ENCODE measurements at regions not wholly inside any gene's neighbourhood (a gene's known extent, or its start where the extent isn't known, plus 50 kb on each side); places are given as distances from the start of the nearest gene placed in this dataset.

- no peak for FAIRE-seq
- ChIA-PET POLR2A (no interaction called here), RAD21 (ENCODE audit: unreplicated experiment) (no interaction called here), SMC1A (ENCODE audit: uncharacterized antibody, unreplicated experiment) (no interaction called here), CTCF (interaction anchor here (1.0 kb wide), 1 partner anchor 12 kb away, joined by 3 read pairs; no protein-coding TSS in a partner anchor)
- Histone ChIP-seq H2AFZ (ENCODE audit: control insufficient read depth, low read depth, low read length) (no peak overlapping the region), H3K9ac (ENCODE audit: control insufficient read depth, insufficient read depth, low read length) (no peak overlapping the region), H3K36me3 (ENCODE audit: control insufficient read depth in 2 of 2, insufficient read depth in 2 of 2, low read length in 1 of 2) (no peaks in the 10 kb centered on the region), H3K27ac (ENCODE audit: control insufficient read depth, insufficient read depth) (no peak overlapping the region), H3K9me3 (replicated peaks; ENCODE audit: control insufficient read depth, insufficient read depth, low read length) (no peaks in the 10 kb centered on the region), H3K79me2 (ENCODE audit: control insufficient read depth, insufficient read depth, low read length) (no peaks in the 10 kb centered on the region), H3K27me3 (replicated peaks in 1 of 2; ENCODE audit: control insufficient read depth in 2 of 2, insufficient read depth in 2 of 2, low read length in 1 of 2) (no peaks in the 10 kb centered on the region), H3K4me3 (no peak overlapping the region), H4K20me1 (ENCODE audit: control insufficient read depth, insufficient read depth) (no peaks in the 10 kb centered on the region), H3K4me1 (ENCODE audit: control insufficient read depth, insufficient read depth, low read length) (no peaks in the 10 kb centered on the region), H3K4me2 (ENCODE audit: control insufficient read depth, insufficient read depth) (no peak overlapping the region)
- in situ Hi-C loops (cut with MboI) (no loop called here), intact Hi-C loops (cut with micrococcal nuclease; ENCODE audit: unreplicated experiment) (no loop called here)
- TF ChIP-seq RB1 (IDR thresholded peaks at IDR 0.05; ENCODE audit: borderline replicate concordance) (no peak), TCF7 (IDR thresholded peaks at IDR 0.05; ENCODE audit: borderline replicate concordance) (no peak), RAD21 (IDR thresholded peaks at IDR 0.05; ENCODE audit: insufficient read depth, low read depth, low read length) (no peak), USF1 (IDR thresholded peaks at IDR 0.05; ENCODE audit: borderline replicate concordance, extremely low read length, insufficient read depth, low read depth, low read length) (no peak), JUND (IDR thresholded peaks at IDR 0.05; ENCODE audit: low read depth, low read length) (no peak), IRF5 (IDR thresholded peaks at IDR 0.05; ENCODE audit: borderline replicate concordance) (no peak), NR2C1 (IDR thresholded peaks at IDR 0.05) (no peak), MXI1 (IDR thresholded peaks at IDR 0.05; ENCODE audit: low read depth, low read length) (no peak), SP1 (IDR thresholded peaks at IDR 0.05; ENCODE audit: low read depth, low read length) (no peak), EGR1 (IDR thresholded peaks at IDR 0.05; ENCODE audit: borderline replicate concordance in 1 of 2, low read depth in 2 of 2, low read length in 2 of 2) (no peak), SIX5 (IDR thresholded peaks at IDR 0.05; ENCODE audit: low read depth, low read length, severe bottlenecking) (no peak), NBN (IDR thresholded peaks at IDR 0.05) (no peak), RAD51 (IDR thresholded peaks at IDR 0.05) (no peak)
- 25% methylated on average over 2 of the region's 2 CpGs for WGBS (ENCODE audit: insufficient coverage, insufficient replicate concordance, low lambda C conversion rate, missing lambda C conversion rate)
- BruUV-seq (replicated peaks), result no TSS peak
- no peak for ATAC-seq
- no peak for DNase-seq (ENCODE audit: low read depth, low spot score)
These were observed 833.3 kb upstream of the INTU start for GRCh38 chr4:126799416-126799815.
